Right lobe of liver (tissue), 4 donors: ENCODE measurements at regions not wholly inside any gene's neighbourhood (a gene's known extent, or its start where the extent isn't known, plus 50 kb on each side); places are given as distances from the start of the nearest gene placed in this dataset.

Experiments
- POLR2A ChIP-seq: fragments of 450-650 bp; IDR thresholded peaks from one replicate; pipeline ENCODE4 v1.6.1; 2017; ENCODE audit warnings: antibody characterized with exemption, mild to moderate bottlenecking
- TF ChIP-seq, protein P1 (sequence below), 4 donors: fragments of 200-600 bp in 3 of 4; fragments of 450-650 bp in 1 of 4; IDR thresholded peaks; one replicate each; pipeline versions ENCODE4 v1.5.1 to v1.8.0; 2016 to 2022; ENCODE audit warnings: antibody characterized with exemption in 4 of 4, mild to moderate bottlenecking in 2 of 4
- donor health status: DM: no; HTN: no; CAD: no.
- donor health status: DM: no; HTN: no; CAD: no.
- donor health status: DM: no; HTN: yes; CAD: no.

- TF ChIP-seq, protein P1, sequence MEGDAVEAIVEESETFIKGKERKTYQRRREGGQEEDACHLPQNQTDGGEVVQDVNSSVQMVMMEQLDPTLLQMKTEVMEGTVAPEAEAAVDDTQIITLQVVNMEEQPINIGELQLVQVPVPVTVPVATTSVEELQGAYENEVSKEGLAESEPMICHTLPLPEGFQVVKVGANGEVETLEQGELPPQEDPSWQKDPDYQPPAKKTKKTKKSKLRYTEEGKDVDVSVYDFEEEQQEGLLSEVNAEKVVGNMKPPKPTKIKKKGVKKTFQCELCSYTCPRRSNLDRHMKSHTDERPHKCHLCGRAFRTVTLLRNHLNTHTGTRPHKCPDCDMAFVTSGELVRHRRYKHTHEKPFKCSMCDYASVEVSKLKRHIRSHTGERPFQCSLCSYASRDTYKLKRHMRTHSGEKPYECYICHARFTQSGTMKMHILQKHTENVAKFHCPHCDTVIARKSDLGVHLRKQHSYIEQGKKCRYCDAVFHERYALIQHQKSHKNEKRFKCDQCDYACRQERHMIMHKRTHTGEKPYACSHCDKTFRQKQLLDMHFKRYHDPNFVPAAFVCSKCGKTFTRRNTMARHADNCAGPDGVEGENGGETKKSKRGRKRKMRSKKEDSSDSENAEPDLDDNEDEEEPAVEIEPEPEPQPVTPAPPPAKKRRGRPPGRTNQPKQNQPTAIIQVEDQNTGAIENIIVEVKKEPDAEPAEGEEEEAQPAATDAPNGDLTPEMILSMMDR (IDR thresholded peaks at IDR 0.05), result no peak
- no peak for TF ChIP-seq POLR2A
Observed at GRCh38 chr14:61191733-61192132, 89.4 kb downstream of the TMEM30B start.
